ENCODE measurements at regions not wholly inside any gene's neighbourhood (a gene's known extent, or its start where the extent isn't known, plus 50 kb on each side); places are given as distances from the start of the nearest gene placed in this dataset.

- DNase-seq (ENCODE audit: low spot score) = no peak
- in situ Hi-C loops (cut with HindIII; ENCODE audit: low sequenced_read_pairs) = no loop called here
Measured at GRCh38 chr12:61796846-61797245, 463.4 kb upstream of the USP15 start.

GRCh38 chr12:61797266-61797665 lies 462.9 kb upstream of the USP15 start:
- in situ Hi-C loops (cut with HindIII; ENCODE audit: low sequenced_read_pairs) = no loop called here
- DNase-seq (ENCODE audit: low spot score) = no peak

GRCh38 chr12:61798778-61799177 lies 461.4 kb upstream of the USP15 start:
- DNase-seq (ENCODE audit: low spot score) = no peak
- in situ Hi-C loops (cut with HindIII; ENCODE audit: low sequenced_read_pairs) = no loop called here

GRCh38 chr12:61804301-61804700 lies 455.9 kb upstream of the USP15 start:
- in situ Hi-C loops (cut with HindIII; ENCODE audit: low sequenced_read_pairs) = no loop called here
- no peak for DNase-seq (ENCODE audit: low spot score)

- no peak for DNase-seq (ENCODE audit: low spot score)
- in situ Hi-C loops (cut with HindIII; ENCODE audit: low sequenced_read_pairs) = no loop called here
Measured at GRCh38 chr12:61808856-61809255, 451.3 kb upstream of the USP15 start.

GRCh38 chr12:61810486-61810885 lies 449.7 kb upstream of the USP15 start:
- in situ Hi-C loops (cut with HindIII; ENCODE audit: low sequenced_read_pairs) = no loop called here
- no peak for DNase-seq (ENCODE audit: low spot score)

- in situ Hi-C loops (cut with HindIII; ENCODE audit: low sequenced_read_pairs) = no loop called here
- no peak for DNase-seq (ENCODE audit: low spot score)
Measured at GRCh38 chr12:61821381-61821780, 438.8 kb upstream of the USP15 start.

- in situ Hi-C loops (cut with HindIII; ENCODE audit: low sequenced_read_pairs) = no loop called here
- DNase-seq (ENCODE audit: low spot score) = no peak
Measured at GRCh38 chr12:61823102-61823501, 437.1 kb upstream of the USP15 start.

- no peak for DNase-seq (ENCODE audit: low spot score)
- in situ Hi-C loops (cut with HindIII; ENCODE audit: low sequenced_read_pairs) = no loop called here
Measured at GRCh38 chr12:61846765-61847164, 413.4 kb upstream of the USP15 start.

GRCh38 chr12:61848893-61849292 lies 411.3 kb upstream of the USP15 start:
- in situ Hi-C loops (cut with HindIII; ENCODE audit: low sequenced_read_pairs) = no loop called here
- DNase-seq (ENCODE audit: low spot score) = no peak

GRCh38 chr12:61853945-61854344 lies 406.3 kb upstream of the USP15 start:
- in situ Hi-C loops (cut with HindIII; ENCODE audit: low sequenced_read_pairs) = no loop called here
- DNase-seq (ENCODE audit: low spot score) = no peak

GRCh38 chr12:61854902-61855301 lies 405.3 kb upstream of the USP15 start:
- in situ Hi-C loops (cut with HindIII; ENCODE audit: low sequenced_read_pairs) = no loop called here
- no peak for DNase-seq (ENCODE audit: low spot score)

- DNase-seq (ENCODE audit: low spot score) = no peak
- in situ Hi-C loops (cut with HindIII; ENCODE audit: low sequenced_read_pairs) = no loop called here
Measured at GRCh38 chr12:61857968-61858367, 402.2 kb upstream of the USP15 start.

GRCh38 chr12:61860451-61860850 lies 399.8 kb upstream of the USP15 start:
- no peak for DNase-seq (ENCODE audit: low spot score)
- in situ Hi-C loops (cut with HindIII; ENCODE audit: low sequenced_read_pairs) = no loop called here

- in situ Hi-C loops (cut with HindIII; ENCODE audit: low sequenced_read_pairs) = no loop called here
- no peak for DNase-seq (ENCODE audit: low spot score)
Measured at GRCh38 chr12:61862986-61863385, 397.2 kb upstream of the USP15 start.

- no peak for DNase-seq (ENCODE audit: low spot score)
- in situ Hi-C loops (cut with HindIII; ENCODE audit: low sequenced_read_pairs) = no loop called here
Measured at GRCh38 chr12:61863811-61864210, 396.4 kb upstream of the USP15 start.

- in situ Hi-C loops (cut with HindIII; ENCODE audit: low sequenced_read_pairs) = no loop called here
- no peak for DNase-seq (ENCODE audit: low spot score)
Measured at GRCh38 chr12:61869796-61870195, 390.4 kb upstream of the USP15 start.

- in situ Hi-C loops (cut with HindIII; ENCODE audit: low sequenced_read_pairs) = no loop called here
- DNase-seq (ENCODE audit: low spot score) = no peak
Measured at GRCh38 chr12:61870658-61871484, 389.3 kb upstream of the USP15 start.

GRCh38 chr12:61871485-61871810 lies 388.8 kb upstream of the USP15 start:
- in situ Hi-C loops (cut with HindIII; ENCODE audit: low sequenced_read_pairs) = no loop called here

GRCh38 chr12:61879229-61879628 lies 381.0 kb upstream of the USP15 start:
- DNase-seq (ENCODE audit: low spot score) = no peak
- in situ Hi-C loops (cut with HindIII; ENCODE audit: low sequenced_read_pairs) = no loop called here

More at GRCh38 chr12:61871485-61871810, 388.8 kb upstream of the USP15 start:
- no peak for DNase-seq (ENCODE audit: low spot score)

- in situ Hi-C loops (cut with HindIII; ENCODE audit: low sequenced_read_pairs) = no loop called here
- no peak for DNase-seq (ENCODE audit: low spot score)
Measured at GRCh38 chr12:61880186-61880585, 380.0 kb upstream of the USP15 start.

Measured in G401 (cell line).